ENCODE measurements at regions not wholly inside any gene's neighbourhood (a gene's known extent, or its start where the extent isn't known, plus 50 kb on each side); places are given as distances from the start of the nearest gene placed in this dataset.

DNA sequence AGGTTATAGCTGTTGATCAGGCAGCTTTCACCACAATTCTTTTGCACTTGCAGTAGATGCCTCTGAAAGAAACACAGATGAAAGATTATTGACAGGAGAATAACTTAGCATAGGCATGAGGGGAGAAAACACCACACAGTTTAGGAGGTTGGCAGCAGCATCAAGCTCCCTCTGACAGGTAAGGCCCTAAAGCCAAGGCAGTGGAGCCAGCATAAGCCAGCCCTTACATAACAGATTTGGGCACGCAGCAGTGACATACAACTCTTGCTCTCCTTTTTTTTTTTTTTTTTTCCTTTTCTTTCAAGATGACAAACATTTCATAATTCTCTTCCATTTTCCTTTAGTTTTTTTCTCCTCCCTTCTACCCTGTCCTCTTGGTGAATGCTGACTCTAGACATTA lies 257.6 kb upstream of the ADAMTSL1 start:
- no peaks in the 10 kb centered on the region for H3K4me1 ChIP-seq
- no peak overlapping the region for H3K4me3 ChIP-seq
- H3K27ac ChIP-seq = no peak overlapping the region
- H3K4me2 ChIP-seq = no peak overlapping the region
- ATAC-seq (no peak), DNase-seq (ENCODE audit: low read depth in 1 of 2, low spot score in 1 of 2) (no peak), FAIRE-seq (no peak)
- POLR2A ChIA-PET = no interaction called here
- TF ChIP-seq TFCP2L1 (CRISPR knock-in tag; IDR thresholded peaks at IDR 0.05) (no peak), NFE2L2 (conservative IDR thresholded peaks at IDR 0.05; ENCODE audit: low read length) (no peak), CBX2 (IDR thresholded peaks at IDR 0.05; ENCODE audit: borderline replicate concordance, low read depth) (no peak), JUN (IDR thresholded peaks at IDR 0.05) (no peak), SMC3 (IDR thresholded peaks at IDR 0.05) (no peak), JUNB (IDR thresholded peaks at IDR 0.05) (no peak), TP53 (CRISPR knock-in tag; IDR thresholded peaks at IDR 0.05) (no peak), MYC (IDR thresholded peaks at IDR 0.05; ENCODE audit: borderline replicate concordance, low read length) (no peak), HDAC2 (IDR thresholded peaks at IDR 0.05) (no peak), NPAS2 (CRISPR knock-in tag; IDR thresholded peaks at IDR 0.05; ENCODE audit: borderline replicate concordance) (no peak), FOSB (CRISPR knock-in tag; IDR thresholded peaks at IDR 0.05) (no peak), ZSCAN20 (CRISPR knock-in tag; IDR thresholded peaks at IDR 0.05) (no peak), CHD4 (IDR thresholded peaks at IDR 0.05; ENCODE audit: borderline replicate concordance) (no peak), RARB (CRISPR knock-in tag; IDR thresholded peaks at IDR 0.05) (no peak), POLR2A (IDR thresholded peaks at IDR 0.05; ENCODE audit: low read length) (no peak)
- TF ChIP-seq, protein P1, sequence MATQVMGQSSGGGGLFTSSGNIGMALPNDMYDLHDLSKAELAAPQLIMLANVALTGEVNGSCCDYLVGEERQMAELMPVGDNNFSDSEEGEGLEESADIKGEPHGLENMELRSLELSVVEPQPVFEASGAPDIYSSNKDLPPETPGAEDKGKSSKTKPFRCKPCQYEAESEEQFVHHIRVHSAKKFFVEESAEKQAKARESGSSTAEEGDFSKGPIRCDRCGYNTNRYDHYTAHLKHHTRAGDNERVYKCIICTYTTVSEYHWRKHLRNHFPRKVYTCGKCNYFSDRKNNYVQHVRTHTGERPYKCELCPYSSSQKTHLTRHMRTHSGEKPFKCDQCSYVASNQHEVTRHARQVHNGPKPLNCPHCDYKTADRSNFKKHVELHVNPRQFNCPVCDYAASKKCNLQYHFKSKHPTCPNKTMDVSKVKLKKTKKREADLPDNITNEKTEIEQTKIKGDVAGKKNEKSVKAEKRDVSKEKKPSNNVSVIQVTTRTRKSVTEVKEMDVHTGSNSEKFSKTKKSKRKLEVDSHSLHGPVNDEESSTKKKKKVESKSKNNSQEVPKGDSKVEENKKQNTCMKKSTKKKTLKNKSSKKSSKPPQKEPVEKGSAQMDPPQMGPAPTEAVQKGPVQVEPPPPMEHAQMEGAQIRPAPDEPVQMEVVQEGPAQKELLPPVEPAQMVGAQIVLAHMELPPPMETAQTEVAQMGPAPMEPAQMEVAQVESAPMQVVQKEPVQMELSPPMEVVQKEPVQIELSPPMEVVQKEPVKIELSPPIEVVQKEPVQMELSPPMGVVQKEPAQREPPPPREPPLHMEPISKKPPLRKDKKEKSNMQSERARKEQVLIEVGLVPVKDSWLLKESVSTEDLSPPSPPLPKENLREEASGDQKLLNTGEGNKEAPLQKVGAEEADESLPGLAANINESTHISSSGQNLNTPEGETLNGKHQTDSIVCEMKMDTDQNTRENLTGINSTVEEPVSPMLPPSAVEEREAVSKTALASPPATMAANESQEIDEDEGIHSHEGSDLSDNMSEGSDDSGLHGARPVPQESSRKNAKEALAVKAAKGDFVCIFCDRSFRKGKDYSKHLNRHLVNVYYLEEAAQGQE (IDR thresholded peaks at IDR 0.05) = no peak
- TF ChIP-seq, protein P2, sequence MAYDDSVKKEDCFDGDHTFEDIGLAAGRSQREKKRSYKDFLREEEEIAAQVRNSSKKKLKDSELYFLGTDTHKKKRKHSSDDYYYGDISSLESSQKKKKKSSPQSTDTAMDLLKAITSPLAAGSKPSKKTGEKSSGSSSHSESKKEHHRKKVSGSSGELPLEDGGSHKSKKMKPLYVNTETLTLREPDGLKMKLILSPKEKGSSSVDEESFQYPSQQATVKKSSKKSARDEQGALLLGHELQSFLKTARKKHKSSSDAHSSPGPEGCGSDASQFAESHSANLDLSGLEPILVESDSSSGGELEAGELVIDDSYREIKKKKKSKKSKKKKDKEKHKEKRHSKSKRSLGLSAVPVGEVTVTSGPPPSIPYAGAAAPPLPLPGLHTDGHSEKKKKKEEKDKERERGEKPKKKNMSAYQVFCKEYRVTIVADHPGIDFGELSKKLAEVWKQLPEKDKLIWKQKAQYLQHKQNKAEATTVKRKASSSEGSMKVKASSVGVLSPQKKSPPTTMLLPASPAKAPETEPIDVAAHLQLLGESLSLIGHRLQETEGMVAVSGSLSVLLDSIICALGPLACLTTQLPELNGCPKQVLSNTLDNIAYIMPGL (CRISPR knock-in tag; IDR thresholded peaks at IDR 0.05; ENCODE audit: borderline replicate concordance) = no peak
- TF ChIP-seq, protein P3, sequence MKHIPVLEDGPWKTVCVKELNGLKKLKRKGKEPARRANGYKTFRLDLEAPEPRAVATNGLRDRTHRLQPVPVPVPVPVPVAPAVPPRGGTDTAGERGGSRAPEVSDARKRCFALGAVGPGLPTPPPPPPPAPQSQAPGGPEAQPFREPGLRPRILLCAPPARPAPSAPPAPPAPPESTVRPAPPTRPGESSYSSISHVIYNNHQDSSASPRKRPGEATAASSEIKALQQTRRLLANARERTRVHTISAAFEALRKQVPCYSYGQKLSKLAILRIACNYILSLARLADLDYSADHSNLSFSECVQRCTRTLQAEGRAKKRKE (CRISPR knock-in tag; IDR thresholded peaks at IDR 0.05; ENCODE audit: low read depth) = no peak
- 4% methylated on average over 1 of the region's 1 CpG for WGBS (ENCODE audit: missing lambda C conversion rate)
- H3K9me3 ChIP-seq = no peaks in the 10 kb centered on the region
- CTCF ChIA-PET = interaction anchor here (0.7 to 2.8 kb wide), 8 partner anchors 8 to 813 kb away, joined by 3 to 9 read pairs (median 3); no protein-coding TSS in a partner anchor

DNA sequence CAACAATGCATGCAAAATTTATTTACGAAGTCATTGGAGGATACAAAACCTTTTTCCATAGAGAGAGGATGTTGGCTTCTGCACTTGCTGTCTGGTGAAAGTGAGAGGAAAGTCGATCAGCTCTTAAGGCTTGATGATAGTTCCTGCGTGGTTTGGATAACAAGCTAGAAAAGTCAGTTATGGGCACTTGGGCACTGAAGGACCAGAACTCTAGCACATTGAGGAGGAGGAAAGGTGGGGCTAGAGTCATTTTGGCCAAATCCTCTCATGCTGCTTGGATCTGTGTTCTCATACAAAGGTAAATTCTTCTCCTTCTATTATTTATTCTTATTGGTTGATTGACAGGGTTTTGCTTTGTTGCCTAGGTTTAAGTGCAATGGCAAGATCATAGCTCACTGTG lies 245.9 kb upstream of the ADAMTSL1 start:
- FAIRE-seq = no peak
- ChIA-PET CTCF (interaction anchor here (0.6 to 1.8 kb wide), 5 partner anchors 10 to 166 kb away, joined by 3 to 8 read pairs (median 4); no protein-coding TSS in a partner anchor), POLR2A (no interaction called here)

More for the DNA sequence above, 245.9 kb upstream of the ADAMTSL1 start:
- Histone ChIP-seq H3K4me3 (no peak overlapping the region), H3K27ac (no peak overlapping the region), H3K4me1 (no peaks in the 10 kb centered on the region), H3K4me2 (no peak overlapping the region), H3K9me3 (no peaks in the 10 kb centered on the region)
- ATAC-seq (no peak), DNase-seq (ENCODE audit: low read depth in 1 of 2, low spot score in 1 of 2) (no peak)
- TF ChIP-seq POLR2A (IDR thresholded peaks at IDR 0.05; ENCODE audit: low read length) (no peak), ZFP36 (IDR thresholded peaks at IDR 0.05; ENCODE audit: borderline replicate concordance, partially characterized antibody) (no peak), ZC3H11A (IDR thresholded peaks at IDR 0.05) (no peak), HDAC2 (IDR thresholded peaks at IDR 0.05) (no peak), RARB (CRISPR knock-in tag; IDR thresholded peaks at IDR 0.05) (no peak), MYC (IDR thresholded peaks at IDR 0.05; ENCODE audit: borderline replicate concordance, low read length) (no peak), RAD21 (conservative IDR thresholded peaks at IDR 0.05 in 1 of 2, IDR thresholded peaks at IDR 0.05 in 1 of 2) (no peak), CBX8 (IDR thresholded peaks at IDR 0.05) (no peak)
- WGBS (ENCODE audit: missing lambda C conversion rate) = 9% methylated on average over 3 of the region's 3 CpGs

Measured in A549 (cell line).